ENCODE measurements at regions not wholly inside any gene's neighbourhood (a gene's known extent, or its start where the extent isn't known, plus 50 kb on each side); places are given as distances from the start of the nearest gene placed in this dataset.

DNA sequence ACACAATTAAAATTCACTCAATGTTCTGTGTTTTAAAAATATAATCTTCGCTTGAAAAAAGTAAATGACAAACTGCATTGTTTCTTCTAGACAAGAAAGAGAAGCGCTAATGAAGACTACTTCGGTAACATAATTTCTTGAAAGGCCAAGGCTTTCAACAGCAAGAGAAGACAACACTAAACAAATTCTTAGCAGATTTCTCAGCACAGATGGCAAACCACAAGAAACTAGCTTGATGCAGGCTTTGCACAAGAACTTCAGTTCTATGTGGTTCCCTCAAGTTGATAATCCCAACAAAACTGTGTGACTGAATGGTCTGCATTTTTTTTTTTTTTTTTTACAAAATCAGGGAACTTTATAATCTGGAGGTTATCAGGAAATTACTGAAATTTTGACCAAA lies 447.4 kb upstream of the NRSN1 start:
- H2AK9ac ChIP-seq (replicated peaks; ENCODE audit: low read depth, low read length, poor library complexity): no peak overlapping the region
- ChIA-PET CTCF (no interaction called here), POLR2A (ENCODE audit: unreplicated experiment) (no interaction called here)
- H3K4ac ChIP-seq (ENCODE audit: low read depth, low read length): no peak overlapping the region
- H4K5ac ChIP-seq (ENCODE audit: low read depth, low read length): no peak overlapping the region
- in situ Hi-C loops (cut with MboI; ENCODE audit: low sequenced_read_pairs): no loop called here
- TF ChIP-seq RAD21 (IDR thresholded peaks at IDR 0.05; ENCODE audit: low read length) (no peak), MXI1 (IDR thresholded peaks at IDR 0.05; ENCODE audit: borderline replicate concordance, low read depth, low read length) (no peak), RCOR1 (IDR thresholded peaks at IDR 0.05; ENCODE audit: insufficient replicate concordance, low read length) (no peak), NFE2L2 (IDR thresholded peaks at IDR 0.05; ENCODE audit: low read depth, low read length) (no peak), RFX5 (IDR thresholded peaks at IDR 0.05; ENCODE audit: low read depth, low read length) (no peak), MAZ (IDR thresholded peaks at IDR 0.05; ENCODE audit: borderline replicate concordance, low read depth, low read length) (no peak), FOS (IDR thresholded peaks at IDR 0.05; ENCODE audit: low read depth, low read length) (no peak), POLR2A (IDR thresholded peaks at IDR 0.05; ENCODE audit: low read depth, low read length) (no peak), CEBPB (IDR thresholded peaks at IDR 0.05; ENCODE audit: low read depth, low read length) (no peak), MAFK (IDR thresholded peaks at IDR 0.05; ENCODE audit: low read depth, low read length) (no peak), CHD1 (IDR thresholded peaks at IDR 0.05; ENCODE audit: low read depth, low read length) (no peak), SMC3 (IDR thresholded peaks at IDR 0.05; ENCODE audit: low read depth, low read length) (no peak), BHLHE40 (IDR thresholded peaks at IDR 0.05; ENCODE audit: low read depth, low read length) (no peak)
- TF ChIP-seq, protein P1, sequence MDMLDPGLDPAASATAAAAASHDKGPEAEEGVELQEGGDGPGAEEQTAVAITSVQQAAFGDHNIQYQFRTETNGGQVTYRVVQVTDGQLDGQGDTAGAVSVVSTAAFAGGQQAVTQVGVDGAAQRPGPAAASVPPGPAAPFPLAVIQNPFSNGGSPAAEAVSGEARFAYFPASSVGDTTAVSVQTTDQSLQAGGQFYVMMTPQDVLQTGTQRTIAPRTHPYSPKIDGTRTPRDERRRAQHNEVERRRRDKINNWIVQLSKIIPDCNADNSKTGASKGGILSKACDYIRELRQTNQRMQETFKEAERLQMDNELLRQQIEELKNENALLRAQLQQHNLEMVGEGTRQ (IDR thresholded peaks at IDR 0.05; ENCODE audit: low read depth, low read length): no peak
- TF ChIP-seq, protein P2, sequence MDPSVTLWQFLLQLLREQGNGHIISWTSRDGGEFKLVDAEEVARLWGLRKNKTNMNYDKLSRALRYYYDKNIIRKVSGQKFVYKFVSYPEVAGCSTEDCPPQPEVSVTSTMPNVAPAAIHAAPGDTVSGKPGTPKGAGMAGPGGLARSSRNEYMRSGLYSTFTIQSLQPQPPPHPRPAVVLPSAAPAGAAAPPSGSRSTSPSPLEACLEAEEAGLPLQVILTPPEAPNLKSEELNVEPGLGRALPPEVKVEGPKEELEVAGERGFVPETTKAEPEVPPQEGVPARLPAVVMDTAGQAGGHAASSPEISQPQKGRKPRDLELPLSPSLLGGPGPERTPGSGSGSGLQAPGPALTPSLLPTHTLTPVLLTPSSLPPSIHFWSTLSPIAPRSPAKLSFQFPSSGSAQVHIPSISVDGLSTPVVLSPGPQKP (IDR thresholded peaks at IDR 0.05; ENCODE audit: borderline replicate concordance, low read depth, low read length): no peak
- TF ChIP-seq, protein P3, sequence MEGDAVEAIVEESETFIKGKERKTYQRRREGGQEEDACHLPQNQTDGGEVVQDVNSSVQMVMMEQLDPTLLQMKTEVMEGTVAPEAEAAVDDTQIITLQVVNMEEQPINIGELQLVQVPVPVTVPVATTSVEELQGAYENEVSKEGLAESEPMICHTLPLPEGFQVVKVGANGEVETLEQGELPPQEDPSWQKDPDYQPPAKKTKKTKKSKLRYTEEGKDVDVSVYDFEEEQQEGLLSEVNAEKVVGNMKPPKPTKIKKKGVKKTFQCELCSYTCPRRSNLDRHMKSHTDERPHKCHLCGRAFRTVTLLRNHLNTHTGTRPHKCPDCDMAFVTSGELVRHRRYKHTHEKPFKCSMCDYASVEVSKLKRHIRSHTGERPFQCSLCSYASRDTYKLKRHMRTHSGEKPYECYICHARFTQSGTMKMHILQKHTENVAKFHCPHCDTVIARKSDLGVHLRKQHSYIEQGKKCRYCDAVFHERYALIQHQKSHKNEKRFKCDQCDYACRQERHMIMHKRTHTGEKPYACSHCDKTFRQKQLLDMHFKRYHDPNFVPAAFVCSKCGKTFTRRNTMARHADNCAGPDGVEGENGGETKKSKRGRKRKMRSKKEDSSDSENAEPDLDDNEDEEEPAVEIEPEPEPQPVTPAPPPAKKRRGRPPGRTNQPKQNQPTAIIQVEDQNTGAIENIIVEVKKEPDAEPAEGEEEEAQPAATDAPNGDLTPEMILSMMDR (conservative IDR thresholded peaks at IDR 0.05; ENCODE audit: low read depth, low read length): no peak
- DNase-seq (no peak), ATAC-seq (ENCODE audit: low read depth) (no peak)
- no peaks in the 10 kb centered on the region for H3K36me3 ChIP-seq (ENCODE audit: control insufficient read depth, insufficient read depth, low read length)
- H2BK20ac ChIP-seq (ENCODE audit: low read depth, low read length): no peak overlapping the region
- H3K4me1 ChIP-seq (ENCODE audit: control insufficient read depth, insufficient read depth, low read length): no peaks in the 10 kb centered on the region
- no peak overlapping the region for H2BK120ac ChIP-seq (ENCODE audit: low read depth, low read length)
- H3K18ac ChIP-seq (ENCODE audit: low read depth, low read length): no peak overlapping the region
- H3K9me1 ChIP-seq (ENCODE audit: insufficient read depth, low read length): no peaks in the 10 kb centered on the region
- no peak overlapping the region for H3K23ac ChIP-seq (ENCODE audit: low read depth, low read length)
- H2AK5ac ChIP-seq (ENCODE audit: low read depth, low read length): no peak overlapping the region
- H2BK5ac ChIP-seq (ENCODE audit: low read depth, low read length, poor library complexity, severe bottlenecking): no peak overlapping the region
- no peak overlapping the region for H3K56ac ChIP-seq (ENCODE audit: extremely low read depth, insufficient read depth, low read length)
- H2AFZ ChIP-seq (replicated peaks; ENCODE audit: low read length, poor library complexity): no peak overlapping the region
- H3K4me2 ChIP-seq (ENCODE audit: low read depth, low read length): no peak overlapping the region
- dilution Hi-C loops (cut with HindIII; ENCODE audit: low sequenced_read_pairs, unreplicated experiment): no loop called here
- no TSS peak for BruUV-seq (replicated peaks)
- intact Hi-C loops (cut with micrococcal nuclease): no loop called here
- H3K27me3 ChIP-seq (ENCODE audit: control insufficient read depth, insufficient read depth, low read length): no peaks in the 10 kb centered on the region
- H3K14ac ChIP-seq (replicated peaks; ENCODE audit: low read depth, low read length): no peak overlapping the region
- no peak overlapping the region for H2BK15ac ChIP-seq (ENCODE audit: low read depth, low read length)
- H3K9ac ChIP-seq (ENCODE audit: low read depth, low read length): no peak overlapping the region
- no CpG with 5 or more reads among the region's 3 CpGs for WGBS, 2 experiments (ENCODE audit: extremely low coverage in 2 of 2, insufficient read length in 1 of 2)
- H4K91ac ChIP-seq (ENCODE audit: insufficient read depth, low read depth, low read length): no peak overlapping the region
- H4K20me1 ChIP-seq (ENCODE audit: insufficient read depth, low read length): no peaks in the 10 kb centered on the region
- no peak overlapping the region for H4K8ac ChIP-seq (ENCODE audit: low read depth in 2 of 2, low read length in 2 of 2)
- no peak overlapping the region for H3K4me3 ChIP-seq (ENCODE audit: insufficient read depth, low read depth, low read length)
- peaks cover 9% of the 10 kb centered on the region; the same call in 1 of the 2 replicates for H3K9me3 ChIP-seq (ENCODE audit: control insufficient read depth, insufficient read depth, low read length)
- no peak overlapping the region for H3K27ac ChIP-seq (ENCODE audit: insufficient read depth, low read length)
- no peaks in the 10 kb centered on the region for H3K79me1 ChIP-seq (ENCODE audit: low read depth in 1 of 2, low read length in 2 of 2)
